ENCODE measurements at regions not wholly inside any gene's neighbourhood (a gene's known extent, or its start where the extent isn't known, plus 50 kb on each side); places are given as distances from the start of the nearest gene placed in this dataset.

GRCh38 chr18:61720496-61720895 lies 172.3 kb downstream of the RNF152 start:
- Histone ChIP-seq H4K12ac (ENCODE audit: low read depth, low read length) (no peak overlapping the region), H3K4ac (ENCODE audit: low read depth, low read length) (no peak overlapping the region), H2AK5ac (ENCODE audit: low read length) (no peak overlapping the region), H4K91ac (ENCODE audit: low read depth, low read length) (no peak overlapping the region), H2AFZ (ENCODE audit: insufficient read depth, low read length, poor library complexity) (no peak overlapping the region), H3K79me1 (ENCODE audit: low read length) (no peaks in the 10 kb centered on the region), H3K27ac (ENCODE audit: low read depth, low read length) (no peak overlapping the region), H2BK120ac (ENCODE audit: insufficient read depth, low read length, poor library complexity) (no peak overlapping the region), H3K79me2 (ENCODE audit: control insufficient read depth, insufficient read depth, low read length, poor library complexity) (no peaks in the 10 kb centered on the region), H3K23ac (ENCODE audit: low read length) (no peak overlapping the region), H3K18ac (ENCODE audit: low read length) (no peak overlapping the region), H3K4me2 (ENCODE audit: low read length) (no peak overlapping the region), H2BK5ac (ENCODE audit: low read depth, low read length, poor library complexity) (no peak overlapping the region), H4K8ac (ENCODE audit: low read depth, low read length) (no peak overlapping the region), H3K4me1 (ENCODE audit: control insufficient read depth in 1 of 2, insufficient read depth in 2 of 2, low read length in 2 of 2) (no peaks in the 10 kb centered on the region), H3K9me3 (ENCODE audit: insufficient read depth, low read depth, low read length) (peaks cover 2% of the 10 kb centered on the region), H3K27me3 (ENCODE audit: insufficient read depth, low read length) (no peaks in the 10 kb centered on the region), H3K36me3 (ENCODE audit: control insufficient read depth in 1 of 2, insufficient read depth in 2 of 2, low read length in 2 of 2) (no peaks in the 10 kb centered on the region), H3K4me3 (ENCODE audit: low read depth, low read length) (no peak overlapping the region), H2BK12ac (ENCODE audit: low read length) (no peak overlapping the region), H3K14ac (ENCODE audit: low read length) (no peak overlapping the region), H3K9ac (ENCODE audit: low read length) (no peak overlapping the region)
- DNase-seq = no peak
- WGBS (ENCODE audit: extremely low coverage, insufficient coverage, insufficient read length) = no CpG with 5 or more reads among the region's 5 CpGs

DNA sequence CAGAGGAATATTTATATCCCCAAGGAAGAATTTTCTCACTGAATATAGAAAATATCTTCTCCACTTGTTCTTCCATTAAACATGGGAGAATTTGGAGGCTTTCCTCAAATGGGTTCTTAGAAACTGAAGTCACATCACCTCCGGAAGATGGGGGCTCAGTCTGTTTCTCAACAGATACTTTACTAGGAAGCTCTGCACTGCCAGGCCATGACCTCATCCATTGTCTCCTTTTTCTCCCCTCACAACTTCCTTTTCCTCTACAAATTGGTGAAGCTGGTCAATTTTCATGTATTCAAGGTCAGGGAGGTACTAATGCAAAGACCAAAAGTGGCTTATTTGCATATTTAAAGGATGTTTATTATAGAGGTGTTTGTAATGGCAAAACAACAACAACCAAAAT lies 173.1 kb downstream of the RNF152 start:
- WGBS (ENCODE audit: extremely low coverage, insufficient coverage, insufficient read length) = no CpG with 5 or more reads among the region's 1 CpG
- no peak overlapping the region for H2BK12ac ChIP-seq (ENCODE audit: low read length)
- H2AK5ac ChIP-seq (ENCODE audit: low read length) = no peak overlapping the region
- peaks cover 2% of the 10 kb centered on the region for H3K9me3 ChIP-seq (ENCODE audit: insufficient read depth, low read depth, low read length)
- H3K4me1 ChIP-seq (ENCODE audit: control insufficient read depth in 1 of 2, insufficient read depth in 2 of 2, low read length in 2 of 2) = no peaks in the 10 kb centered on the region
- H3K4me2 ChIP-seq (ENCODE audit: low read length) = no peak overlapping the region
- H3K36me3 ChIP-seq (ENCODE audit: control insufficient read depth in 1 of 2, insufficient read depth in 2 of 2, low read length in 2 of 2) = no peaks in the 10 kb centered on the region
- no peaks in the 10 kb centered on the region for H3K79me2 ChIP-seq (ENCODE audit: control insufficient read depth, insufficient read depth, low read length, poor library complexity)
- no peak overlapping the region for H3K27ac ChIP-seq (ENCODE audit: low read depth, low read length)
- H3K9ac ChIP-seq (ENCODE audit: low read length) = no peak overlapping the region
- no peak for DNase-seq
- H3K4ac ChIP-seq (ENCODE audit: low read depth, low read length) = no peak overlapping the region
- H3K23ac ChIP-seq (ENCODE audit: low read length) = no peak overlapping the region
- H2BK5ac ChIP-seq (ENCODE audit: low read depth, low read length, poor library complexity) = no peak overlapping the region
- H4K91ac ChIP-seq (ENCODE audit: low read depth, low read length) = no peak overlapping the region
- H2BK120ac ChIP-seq (ENCODE audit: insufficient read depth, low read length, poor library complexity) = no peak overlapping the region
- no peak overlapping the region for H4K8ac ChIP-seq (ENCODE audit: low read depth, low read length)
- H3K79me1 ChIP-seq (ENCODE audit: low read length) = no peaks in the 10 kb centered on the region
- no peak overlapping the region for H3K14ac ChIP-seq (ENCODE audit: low read length)
- H3K27me3 ChIP-seq (ENCODE audit: insufficient read depth, low read length) = no peaks in the 10 kb centered on the region
- no peak overlapping the region for H3K4me3 ChIP-seq (ENCODE audit: low read depth, low read length)
- no peak overlapping the region for H2AFZ ChIP-seq (ENCODE audit: insufficient read depth, low read length, poor library complexity)
- H3K18ac ChIP-seq (ENCODE audit: low read length) = no peak overlapping the region
- no peak overlapping the region for H4K12ac ChIP-seq (ENCODE audit: low read depth, low read length)

GRCh38 chr18:61718944-61719343 lies 173.9 kb downstream of the RNF152 start:
- no peak overlapping the region for H3K23ac ChIP-seq (ENCODE audit: low read length)

DNA sequence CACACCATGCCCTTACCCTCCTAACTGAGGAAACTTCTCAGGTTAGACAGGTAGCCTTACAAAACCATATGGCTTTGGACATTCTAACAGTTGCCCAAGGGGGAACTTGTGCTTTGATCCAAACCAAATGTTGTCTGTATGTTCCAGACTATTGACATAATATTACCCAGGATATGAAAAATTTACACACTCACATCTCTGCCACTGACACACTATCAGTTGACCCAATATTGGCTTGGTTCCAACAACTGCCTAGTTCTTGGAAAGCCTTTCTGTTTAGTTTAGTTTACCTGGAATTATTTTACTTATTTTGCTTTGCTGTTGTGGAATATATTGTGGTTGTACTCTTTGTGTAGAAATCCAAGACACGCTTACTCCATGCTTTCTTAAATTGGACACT lies 178.4 kb downstream of the RNF152 start:
- no peak overlapping the region for H2BK12ac ChIP-seq (ENCODE audit: low read length)
- H3K36me3 ChIP-seq (ENCODE audit: control insufficient read depth in 1 of 2, insufficient read depth in 2 of 2, low read length in 2 of 2) = no peaks in the 10 kb centered on the region
- no peak overlapping the region for H3K9ac ChIP-seq (ENCODE audit: low read length)
- H3K4ac ChIP-seq (ENCODE audit: low read depth, low read length) = no peak overlapping the region
- no peak overlapping the region for H2AK5ac ChIP-seq (ENCODE audit: low read length)
- no peak overlapping the region for H3K4me3 ChIP-seq (ENCODE audit: low read depth, low read length)
- H4K8ac ChIP-seq (ENCODE audit: low read depth, low read length) = no peak overlapping the region
- no CpG with 5 or more reads among the region's 1 CpG for WGBS (ENCODE audit: extremely low coverage, insufficient coverage, insufficient read length)
- no peak overlapping the region for H3K4me2 ChIP-seq (ENCODE audit: low read length)
- no peak for DNase-seq
- H3K9me3 ChIP-seq (ENCODE audit: insufficient read depth, low read depth, low read length) = no peaks in the 10 kb centered on the region
- H3K79me1 ChIP-seq (ENCODE audit: low read length) = no peaks in the 10 kb centered on the region
- no peak overlapping the region for H3K27ac ChIP-seq (ENCODE audit: low read depth, low read length)
- H3K4me1 ChIP-seq (ENCODE audit: control insufficient read depth in 1 of 2, insufficient read depth in 2 of 2, low read length in 2 of 2) = no peaks in the 10 kb centered on the region
- no peak overlapping the region for H2BK120ac ChIP-seq (ENCODE audit: insufficient read depth, low read length, poor library complexity)
- no peak overlapping the region for H2AFZ ChIP-seq (ENCODE audit: insufficient read depth, low read length, poor library complexity)
- no peak overlapping the region for H4K91ac ChIP-seq (ENCODE audit: low read depth, low read length)
- H3K79me2 ChIP-seq (ENCODE audit: control insufficient read depth, insufficient read depth, low read length, poor library complexity) = no peaks in the 10 kb centered on the region
- H3K23ac ChIP-seq (ENCODE audit: low read length) = no peak overlapping the region
- H4K12ac ChIP-seq (ENCODE audit: low read depth, low read length) = no peak overlapping the region
- H3K18ac ChIP-seq (ENCODE audit: low read length) = no peak overlapping the region
- H3K27me3 ChIP-seq (ENCODE audit: insufficient read depth, low read length) = no peaks in the 10 kb centered on the region
- no peak overlapping the region for H2BK5ac ChIP-seq (ENCODE audit: low read depth, low read length, poor library complexity)
- no peak overlapping the region for H3K14ac ChIP-seq (ENCODE audit: low read length)

More at GRCh38 chr18:61718944-61719343, 173.9 kb downstream of the RNF152 start:
- H4K91ac ChIP-seq (ENCODE audit: low read depth, low read length) = no peak overlapping the region
- H3K79me1 ChIP-seq (ENCODE audit: low read length) = no peaks in the 10 kb centered on the region
- H3K9ac ChIP-seq (ENCODE audit: low read length) = no peak overlapping the region
- H3K27ac ChIP-seq (ENCODE audit: low read depth, low read length) = no peak overlapping the region
- no peak overlapping the region for H2BK120ac ChIP-seq (ENCODE audit: insufficient read depth, low read length, poor library complexity)
- H2AK5ac ChIP-seq (ENCODE audit: low read length) = no peak overlapping the region
- no peaks in the 10 kb centered on the region for H3K27me3 ChIP-seq (ENCODE audit: insufficient read depth, low read length)
- H3K4me2 ChIP-seq (ENCODE audit: low read length) = no peak overlapping the region
- no peak overlapping the region for H3K4ac ChIP-seq (ENCODE audit: low read depth, low read length)
- H3K9me3 ChIP-seq (ENCODE audit: insufficient read depth, low read depth, low read length) = peaks cover 2% of the 10 kb centered on the region
- no peaks in the 10 kb centered on the region for H3K36me3 ChIP-seq (ENCODE audit: control insufficient read depth in 1 of 2, insufficient read depth in 2 of 2, low read length in 2 of 2)
- H2BK12ac ChIP-seq (ENCODE audit: low read length) = no peak overlapping the region
- no peak overlapping the region for H4K8ac ChIP-seq (ENCODE audit: low read depth, low read length)
- no peak overlapping the region for H3K4me3 ChIP-seq (ENCODE audit: low read depth, low read length)
- no peak overlapping the region for H2AFZ ChIP-seq (ENCODE audit: insufficient read depth, low read length, poor library complexity)
- no peak overlapping the region for H4K12ac ChIP-seq (ENCODE audit: low read depth, low read length)
- no peaks in the 10 kb centered on the region for H3K4me1 ChIP-seq (ENCODE audit: control insufficient read depth in 1 of 2, insufficient read depth in 2 of 2, low read length in 2 of 2)
- no peak overlapping the region for H2BK5ac ChIP-seq (ENCODE audit: low read depth, low read length, poor library complexity)
- no peak overlapping the region for H3K18ac ChIP-seq (ENCODE audit: low read length)
- H3K79me2 ChIP-seq (ENCODE audit: control insufficient read depth, insufficient read depth, low read length, poor library complexity) = no peaks in the 10 kb centered on the region
- no peak for DNase-seq
- no peak overlapping the region for H3K14ac ChIP-seq (ENCODE audit: low read length)
- WGBS (ENCODE audit: extremely low coverage, insufficient coverage, insufficient read length) = no CpG with 5 or more reads among the region's 3 CpGs
